Activated CD4-positive, alpha-beta T cell treated with anti-CD3 and anti-CD28 coated beads, Interleukin-2, Interleukin-6, amounts not matched to agents 100 ng/mL and 50 ng/mL, durations not matched to agents 16 hours and 8 hours (primary cell): ENCODE measurements at regions not wholly inside any gene's neighbourhood (a gene's known extent, or its start where the extent isn't known, plus 50 kb on each side); places are given as distances from the start of the nearest gene placed in this dataset.

Experiments
- DNase-seq: peaks from one replicate; pipeline ENCODE4 v3.0.0-alpha.2; 2020

- no peak for DNase-seq
Observed at GRCh38 chr16:73737637-73738036, 559.0 kb upstream of the PSMD7 start.

GRCh38 chr16:73735954-73736353 is 560.7 kb upstream of the PSMD7 start:
- DNase-seq = no peak

DNA sequence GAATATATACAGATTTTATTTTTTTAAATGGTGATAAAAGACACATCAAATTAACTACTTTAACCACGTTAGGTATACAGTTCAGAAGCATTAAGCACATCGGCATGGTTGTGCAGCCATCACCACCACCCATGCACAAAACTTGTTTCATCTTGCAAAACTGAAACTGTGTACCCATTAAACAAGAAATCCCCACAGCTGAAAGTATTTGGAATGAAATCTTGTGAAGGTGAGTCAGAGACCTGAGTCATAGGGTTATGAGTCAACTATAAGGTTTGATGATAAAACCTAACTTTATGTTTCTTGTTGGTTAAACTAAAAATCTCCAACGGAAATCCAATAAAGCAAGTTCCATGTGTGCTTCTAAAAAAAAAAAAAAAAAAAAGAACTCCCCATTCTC is 561.6 kb upstream of the PSMD7 start:
- DNase-seq = peak; percentile 42

GRCh38 chr16:73732681-73733080 is 563.9 kb upstream of the PSMD7 start:
- DNase-seq = no peak

- no peak for DNase-seq
Observed at GRCh38 chr16:73732143-73732542, 564.5 kb upstream of the PSMD7 start.

- DNase-seq = no peak
Observed at GRCh38 chr16:73730481-73731090, 566.0 kb upstream of the PSMD7 start.

GRCh38 chr16:73725156-73725555 is 571.5 kb upstream of the PSMD7 start:
- no peak for DNase-seq

DNA sequence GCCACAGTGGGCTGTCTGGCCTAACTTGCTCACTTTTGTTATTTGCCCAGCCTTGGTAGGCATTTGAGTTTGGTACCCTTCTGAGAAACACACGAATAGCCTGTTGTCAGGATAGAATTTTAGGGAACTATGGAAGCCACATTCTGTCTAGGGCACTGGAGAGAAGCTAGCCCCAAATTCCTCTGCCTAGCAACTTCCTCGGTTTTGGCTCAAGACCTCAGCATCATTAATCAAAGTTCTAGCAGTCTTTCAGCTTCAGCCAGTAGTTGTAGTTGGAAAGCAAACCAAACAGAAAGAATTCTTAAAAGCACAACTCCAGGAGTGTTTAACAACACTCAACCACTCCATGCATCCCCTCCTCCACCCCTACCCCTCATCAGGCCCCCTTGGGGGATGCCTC is 572.1 kb upstream of the PSMD7 start:
- no peak for DNase-seq

GRCh38 chr16:73717266-73717974 is 579.2 kb upstream of the PSMD7 start:
- DNase-seq = no peak

GRCh38 chr16:73714976-73715375 is 581.6 kb upstream of the PSMD7 start:
- DNase-seq = no peak

DNA sequence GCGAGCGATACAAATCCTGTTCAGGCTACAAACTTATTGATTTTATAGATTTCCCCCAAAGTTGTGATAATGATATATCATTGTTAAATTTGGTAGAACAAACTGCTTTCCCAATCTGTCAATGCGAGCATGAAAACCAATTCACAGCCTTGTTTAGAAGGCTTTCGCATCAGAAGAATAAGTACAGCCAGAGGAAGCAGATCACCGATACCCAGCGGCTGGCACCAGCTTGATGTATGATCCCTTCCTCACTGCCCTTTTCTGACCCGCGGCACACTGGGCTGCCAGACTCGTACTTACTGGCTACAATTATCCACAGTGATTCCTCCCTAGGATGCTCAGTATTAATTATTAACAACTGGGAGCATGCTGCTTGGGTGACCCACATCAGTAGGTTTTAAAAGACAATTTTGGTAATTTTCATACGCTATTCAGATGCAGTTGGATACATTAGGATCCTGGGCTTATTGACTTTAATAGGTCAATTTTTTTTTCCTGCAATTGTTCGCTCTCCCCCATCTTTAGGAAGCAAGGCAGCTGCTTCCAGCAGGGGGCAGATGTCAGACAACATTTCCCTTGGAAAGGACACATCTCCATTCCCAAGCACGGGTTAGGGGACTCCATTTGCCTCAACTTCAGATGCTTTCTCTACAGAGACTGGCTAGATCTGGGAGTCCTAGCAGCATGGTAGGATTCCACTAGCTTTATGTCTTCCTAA is 582.7 kb upstream of the PSMD7 start:
- no peak for DNase-seq

DNA sequence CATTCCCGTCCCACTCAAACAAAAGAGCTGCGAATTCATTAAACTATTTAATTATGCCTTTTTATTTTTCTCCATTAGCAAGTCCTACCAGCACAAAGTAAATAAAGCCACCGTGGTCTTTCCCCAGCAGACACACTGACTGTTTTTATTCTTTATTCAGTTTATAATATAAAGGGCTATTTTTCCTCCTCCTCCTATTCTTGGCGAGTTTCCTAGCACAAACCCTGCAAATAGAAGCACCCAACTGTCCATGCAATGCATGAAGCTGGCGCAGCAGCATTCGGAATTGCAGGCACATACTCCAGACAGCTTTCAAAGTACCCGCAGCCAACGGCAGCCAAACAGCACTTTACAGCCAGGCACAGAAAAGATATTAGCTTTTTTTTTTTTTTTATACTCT is 583.4 kb upstream of the PSMD7 start:
- DNase-seq = no peak

- no peak for DNase-seq
Observed at GRCh38 chr16:73711406-73712080, 585.1 kb upstream of the PSMD7 start.

DNA sequence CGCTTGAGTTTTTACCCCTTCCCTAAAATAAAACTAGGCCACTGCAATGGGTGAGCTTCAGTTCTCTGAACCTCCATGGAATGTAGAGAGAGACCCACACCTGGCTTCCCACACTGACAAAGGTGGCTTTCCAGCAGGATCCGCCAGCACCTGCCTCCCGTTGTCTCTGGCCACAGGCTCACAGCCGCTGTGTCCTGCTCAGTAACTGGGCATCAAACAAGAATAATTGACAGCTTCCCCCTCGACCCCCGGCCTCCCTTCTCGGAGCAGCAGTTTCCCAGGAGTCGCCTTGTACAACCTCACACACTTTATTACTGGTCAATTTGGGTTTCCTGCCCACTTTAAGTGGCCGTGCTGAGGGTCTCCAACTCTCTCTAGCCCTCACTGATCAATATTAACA is 586.1 kb upstream of the PSMD7 start:
- DNase-seq = no peak

GRCh38 chr16:73707863-73708262 is 588.8 kb upstream of the PSMD7 start:
- DNase-seq = no peak

DNA sequence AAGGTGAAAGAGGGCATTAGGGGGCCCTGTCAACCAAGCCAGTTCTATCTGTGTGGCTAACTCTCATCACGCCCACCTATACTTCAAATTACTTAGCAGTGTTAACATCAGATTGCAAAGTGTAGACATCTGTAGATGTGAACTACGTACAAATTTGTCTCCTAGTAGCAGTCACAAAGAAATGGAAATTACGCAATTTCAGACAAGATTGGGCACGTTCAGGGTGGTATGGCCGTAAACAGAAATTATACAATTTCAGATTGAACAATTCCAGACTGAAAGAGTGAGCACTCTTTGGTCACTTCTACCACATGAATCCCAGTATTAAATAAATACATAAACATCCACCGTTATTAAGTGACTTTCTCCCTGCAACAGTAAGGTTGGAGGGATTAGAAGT is 592.7 kb upstream of the PSMD7 start:
- DNase-seq = no peak

DNA sequence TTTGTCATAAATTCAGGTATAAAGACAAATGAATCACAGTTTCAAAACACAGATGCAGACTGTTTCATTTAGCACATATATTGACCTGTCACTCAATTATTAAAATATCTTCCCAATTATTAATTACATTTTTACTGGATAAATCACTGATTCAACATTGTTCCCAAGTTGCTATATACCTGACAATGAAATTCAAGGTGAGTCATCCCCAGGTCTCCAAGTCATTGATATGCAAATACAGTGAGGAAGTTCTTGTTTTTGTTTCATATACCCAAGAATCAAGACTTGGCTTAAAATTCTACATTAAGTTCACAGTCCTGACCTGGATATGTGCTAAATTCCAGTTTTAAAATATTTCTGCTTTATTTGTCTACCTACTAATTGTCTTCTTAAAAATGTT is 599.3 kb upstream of the PSMD7 start:
- no peak for DNase-seq

DNA sequence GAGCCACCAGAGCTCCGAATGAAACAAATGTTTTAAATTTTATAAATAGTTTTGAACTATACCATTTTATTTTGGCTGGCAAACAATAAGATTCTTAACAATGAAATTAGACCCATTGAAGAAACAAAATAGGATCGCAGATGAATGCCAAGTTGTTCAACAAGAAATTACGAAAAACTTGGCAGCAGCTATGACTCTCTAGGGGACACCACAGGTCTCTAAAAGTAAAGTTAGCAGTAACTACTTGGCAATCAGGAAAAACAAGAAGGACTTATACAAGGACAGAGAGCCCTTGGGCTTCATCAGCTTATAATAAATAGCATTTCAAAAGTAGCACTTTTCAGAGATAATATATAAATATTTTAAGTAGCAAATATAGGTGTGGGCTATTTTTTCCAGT is 603.8 kb upstream of the PSMD7 start:
- DNase-seq = no peak

- DNase-seq = no peak
Observed at GRCh38 chr16:73683804-73684203, 612.8 kb upstream of the PSMD7 start.

GRCh38 chr16:73672135-73672534 is 624.2 kb upstream of the ZFHX3 start:
- no peak for DNase-seq

DNA sequence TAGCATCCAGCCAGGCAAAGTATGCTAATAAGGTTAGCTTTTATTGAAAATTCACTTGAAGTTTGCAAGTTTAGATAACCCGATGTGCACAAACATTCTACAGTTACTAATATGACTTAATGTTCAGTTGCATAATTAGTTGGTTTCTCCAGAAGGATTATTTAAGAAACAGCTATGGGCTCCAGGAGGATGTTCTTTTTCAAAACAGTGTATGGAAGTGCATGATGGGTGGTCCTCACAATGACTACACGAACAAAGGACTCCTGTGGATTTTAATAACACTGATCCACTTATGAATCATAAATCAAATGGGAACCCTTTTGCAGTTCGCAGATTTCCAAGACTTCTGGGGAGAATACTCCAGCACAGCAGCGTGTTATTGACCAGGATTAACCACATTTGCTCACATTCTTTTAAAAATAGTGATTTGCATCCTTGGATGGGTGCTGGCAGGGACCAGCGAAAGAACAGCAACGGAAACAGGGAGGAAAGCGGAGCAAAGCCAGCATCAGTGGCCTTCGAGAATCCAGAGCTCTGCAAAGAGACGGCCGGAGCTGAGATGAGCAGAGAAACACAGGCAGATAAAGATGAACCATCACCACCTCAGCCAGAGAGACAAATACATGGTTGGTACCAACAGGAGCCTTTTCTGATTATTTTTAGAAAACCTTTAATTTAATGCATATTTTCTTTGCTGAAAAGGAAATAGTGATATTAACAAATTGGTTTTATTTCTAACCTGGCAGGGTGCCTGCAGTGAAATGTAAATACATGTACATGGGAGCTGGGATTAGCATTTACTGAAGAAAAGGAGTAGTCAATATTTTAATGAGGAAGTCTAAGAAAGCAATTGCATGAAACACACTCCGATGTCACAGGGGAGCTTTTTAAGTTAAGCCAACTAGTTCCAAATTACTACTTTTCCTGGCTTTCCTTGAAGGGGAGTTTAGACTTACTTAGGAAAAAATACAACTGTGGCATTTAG is 623.2 kb upstream of the ZFHX3 start:
- DNase-seq = no peak

GRCh38 chr16:73669535-73670274 is 621.8 kb upstream of the ZFHX3 start:
- DNase-seq = no peak
